Renal pelvis (tissue), 1 donor: ENCODE measurements at regions not wholly inside any gene's neighbourhood (a gene's known extent, or its start where the extent isn't known, plus 50 kb on each side); places are given as distances from the start of the nearest gene placed in this dataset.

Experiments
- DNase-seq: peaks from one replicate; pipeline ENCODE4 v3.0.0-alpha.2; 2013

- DNase-seq = no peak
Observed at GRCh38 chrX:28039258-28039657, 58.0 kb upstream of the DCAF8L1 start.
